ENCODE measurements at regions not wholly inside any gene's neighbourhood (a gene's known extent, or its start where the extent isn't known, plus 50 kb on each side); places are given as distances from the start of the nearest gene placed in this dataset.

GRCh38 chr2:16020389-16021008 lies 80.1 kb downstream of the MYCN start:
- no peak overlapping the region for H3K27ac ChIP-seq (ENCODE audit: low read depth, low read length)
- WGBS, 3 donors: 65 to 86% (median 76%) methylated on average over 5 of the region's 5 CpGs

GRCh38 chr2:16019617-16020351 lies 79.4 kb downstream of the MYCN start:
- H3K27ac ChIP-seq (ENCODE audit: low read depth, low read length): no peak overlapping the region
- 74 to 88% (median 84%) methylated on average over 4 of the region's 4 CpGs for WGBS, 3 donors

- no peak overlapping the region for H3K27ac ChIP-seq (ENCODE audit: low read depth, low read length)
- 71 to 92% (median 90%) methylated on average over 6 of the region's 6 CpGs for WGBS, 3 donors
Measured at GRCh38 chr2:16019060-16019480, 78.7 kb downstream of the MYCN start.

- no peak overlapping the region for H3K27ac ChIP-seq (ENCODE audit: low read depth, low read length)
- WGBS, 3 donors: 88 to 92% (median 91%) methylated on average over 13 of the region's 13 CpGs
Measured at GRCh38 chr2:16018277-16019059, 78.1 kb downstream of the MYCN start.

GRCh38 chr2:16016282-16016681 lies 75.9 kb downstream of the MYCN start:
- 95% methylated on average over 1 of the region's 1 CpG for WGBS, 3 donors
- H3K27ac ChIP-seq (ENCODE audit: low read depth, low read length): no peak overlapping the region

GRCh38 chr2:16015903-16016265 lies 75.5 kb downstream of the MYCN start:
- no peak overlapping the region for H3K27ac ChIP-seq (ENCODE audit: low read depth, low read length)
- 31 to 52% (median 34%) methylated on average over 2 of the region's 2 CpGs for WGBS, 3 donors

GRCh38 chr2:16015210-16015902 lies 75.0 kb downstream of the MYCN start:
- WGBS, 3 donors: 62 to 73% (median 72%) methylated on average over 15 of the region's 15 CpGs
- no peak overlapping the region for H3K27ac ChIP-seq (ENCODE audit: low read depth, low read length)

- H3K27ac ChIP-seq (ENCODE audit: low read depth, low read length): no peak overlapping the region
- 81 to 90% (median 83%) methylated on average over 3 of the region's 3 CpGs for WGBS, 3 donors
Measured at GRCh38 chr2:16014802-16015201, 74.5 kb downstream of the MYCN start.

- 28 to 38% (median 28%) methylated on average over 32 of the region's 32 CpGs for WGBS, 3 donors
- H3K27ac ChIP-seq (ENCODE audit: low read depth, low read length): no peak overlapping the region
Measured at GRCh38 chr2:16014041-16014787, 73.9 kb downstream of the MYCN start.

- H3K27ac ChIP-seq (ENCODE audit: low read depth, low read length): no peak overlapping the region
- 13 to 29% (median 17%) methylated on average over 20 of the region's 20 CpGs for WGBS, 3 donors
Measured at GRCh38 chr2:16013359-16013911, 73.1 kb downstream of the MYCN start.

GRCh38 chr2:16012626-16013358 lies 72.4 kb downstream of the MYCN start:
- no peak overlapping the region for H3K27ac ChIP-seq (ENCODE audit: low read depth, low read length)
- 14 to 25% (median 18%) methylated on average over 19 of the region's 19 CpGs for WGBS, 3 donors

GRCh38 chr2:16012029-16012596 lies 71.8 kb downstream of the MYCN start:
- WGBS, 3 donors: 83 to 94% (median 87%) methylated on average over 2 of the region's 2 CpGs
- no peak overlapping the region for H3K27ac ChIP-seq (ENCODE audit: low read depth, low read length)

GRCh38 chr2:16011621-16011960 lies 71.2 kb downstream of the MYCN start:
- WGBS, 3 donors: 76 to 87% (median 86%) methylated on average over 2 of the region's 2 CpGs
- H3K27ac ChIP-seq (ENCODE audit: low read depth, low read length): no peak overlapping the region

- 76 to 81% (median 77%) methylated on average over 2 of the region's 2 CpGs for WGBS, 3 donors
- H3K27ac ChIP-seq (ENCODE audit: low read depth, low read length): no peak overlapping the region
Measured at GRCh38 chr2:16010951-16011620, 70.7 kb downstream of the MYCN start.

- H3K27ac ChIP-seq (ENCODE audit: low read depth, low read length): no peak overlapping the region
- WGBS, 3 donors: 61 to 67% (median 67%) methylated on average over 3 of the region's 3 CpGs
Measured at GRCh38 chr2:16010011-16010410, 69.7 kb downstream of the MYCN start.

GRCh38 chr2:16009560-16009959 lies 69.2 kb downstream of the MYCN start:
- no peak overlapping the region for H3K27ac ChIP-seq (ENCODE audit: low read depth, low read length)

GRCh38 chr2:16008856-16009255 lies 68.5 kb downstream of the MYCN start:
- 79 to 83% (median 81%) methylated on average over 6 of the region's 6 CpGs for whole genome bisulfite sequencing, 3 donors
- no peak overlapping the region for H3K27ac ChIP-seq (ENCODE audit: low read depth, low read length)
